Esophagus (tissue), 2 donors: ENCODE measurements at regions not wholly inside any gene's neighbourhood (a gene's known extent, or its start where the extent isn't known, plus 50 kb on each side); places are given as distances from the start of the nearest gene placed in this dataset.

ENCODE experiments used
- H3K27ac ChIP-seq, 2 donors: one replicate each; pipeline ENCODE4 v1.5.1; 2013; ENCODE audit warnings: low read depth in 2 of 2, mild to moderate bottlenecking in 2 of 2, inconsistent platforms in 1 of 2, low read length in 1 of 2, moderate library complexity in 1 of 2
- H3K27me3 ChIP-seq, 2 donors: one replicate each; pipeline ENCODE4 v1.6.1; 2013; ENCODE audit warnings: low read length in 2 of 2, control low read depth in 1 of 2, mild to moderate bottlenecking in 1 of 2; ENCODE audit not compliant: insufficient read depth in 2 of 2, control insufficient read depth in 1 of 2
- H3K36me3 ChIP-seq, 2 donors: one replicate each; pipeline ENCODE4 v1.6.1; 2013; ENCODE audit warnings: low read length in 1 of 2; ENCODE audit not compliant: control insufficient read depth in 2 of 2, insufficient read depth in 2 of 2
- H3K4me1 ChIP-seq, 2 donors: one replicate each; pipeline ENCODE4 v1.6.1; 2013; ENCODE audit warnings: low read length in 1 of 2; ENCODE audit not compliant: control insufficient read depth in 2 of 2, insufficient read depth in 2 of 2
- H3K4me3 ChIP-seq, 2 donors: one replicate each; pipeline ENCODE4 v1.5.1; 2013; ENCODE audit warnings: low read length in 2 of 2, mild to moderate bottlenecking in 2 of 2, low read depth in 1 of 2, moderate library complexity in 1 of 2
- H3K9me3 ChIP-seq, 2 donors: one replicate each; pipeline ENCODE4 v1.6.1; 2013; ENCODE audit warnings: mild to moderate bottlenecking in 2 of 2, low read depth in 1 of 2, low read length in 1 of 2, moderate library complexity in 1 of 2; ENCODE audit not compliant: control insufficient read depth in 2 of 2, insufficient read depth in 1 of 2
- WGBS, 2 donors: extraction: QIAGEN DNeasy Blood & Tissue Kit; methylation state at CpG; one replicate each; pipeline ENCODE4 v1.1.7; 2013; 5-methylcytosine and 5-hydroxymethylcytosine counted together
- donor health status: healthy with polysubstance abuse.
- donor health status: Bipolar disorder and iron deficiency.

GRCh38 chr4:18847249-18847890, 825.8 kb upstream of the LCORL start:
- WGBS, 2 donors: 49 to 62% methylated on average over 5 of the region's 5 CpGs
- Histone ChIP-seq H3K27ac (no peak overlapping the region), H3K27me3 (no peaks in the 10 kb centered on the region), H3K9me3 (peaks cover 0 to 1% of the 10 kb centered on the region in 2 donors), H3K4me1 (no peaks in the 10 kb centered on the region), H3K36me3 (no peaks in the 10 kb centered on the region), H3K4me3 (no peak overlapping the region)

- no peak overlapping the region for H3K27ac ChIP-seq
- no peaks in the 10 kb centered on the region for H3K4me1 ChIP-seq
- peaks cover 0 to 6% of the 10 kb centered on the region in 2 donors for H3K9me3 ChIP-seq
- no peaks in the 10 kb centered on the region for H3K36me3 ChIP-seq
- no peak overlapping the region for H3K4me3 ChIP-seq
- no peaks in the 10 kb centered on the region for H3K27me3 ChIP-seq
- WGBS, 2 donors: 83 to 92% methylated on average over 1 of the region's 1 CpG
Measured at GRCh38 chr4:18846313-18846712, 824.8 kb upstream of the LCORL start.

GRCh38 chr4:18844726-18845125, 823.2 kb upstream of the LCORL start:
- H3K27ac ChIP-seq: no peak overlapping the region
- 50 to 65% methylated on average over 1 of the region's 1 CpG for WGBS, 2 donors
- H3K4me3 ChIP-seq: no peak overlapping the region
- H3K36me3 ChIP-seq: no peaks in the 10 kb centered on the region
- H3K27me3 ChIP-seq: no peaks in the 10 kb centered on the region
- peaks cover 0 to 6% of the 10 kb centered on the region in 2 donors for H3K9me3 ChIP-seq
- H3K4me1 ChIP-seq: no peaks in the 10 kb centered on the region

- 74 to 90% methylated on average over 5 of the region's 5 CpGs for WGBS, 2 donors
- Histone ChIP-seq H3K27me3 (no peaks in the 10 kb centered on the region), H3K36me3 (no peaks in the 10 kb centered on the region), H3K27ac (no peak overlapping the region), H3K4me3 (no peak overlapping the region), H3K4me1 (no peaks in the 10 kb centered on the region), H3K9me3 (peaks cover 0 to 6% of the 10 kb centered on the region in 2 donors)
Measured at GRCh38 chr4:18842431-18842830, 820.9 kb upstream of the LCORL start.

GRCh38 chr4:18840481-18840880, 818.9 kb upstream of the LCORL start:
- no peaks in the 10 kb centered on the region for H3K27me3 ChIP-seq
- WGBS, 2 donors: 75 to 76% methylated on average over 3 of the region's 3 CpGs
- peaks cover 0 to 6% of the 10 kb centered on the region in 2 donors for H3K9me3 ChIP-seq
- no peak overlapping the region for H3K27ac ChIP-seq
- H3K4me3 ChIP-seq: no peak overlapping the region
- H3K36me3 ChIP-seq: no peaks in the 10 kb centered on the region
- H3K4me1 ChIP-seq: no peaks in the 10 kb centered on the region

GRCh38 chr4:18816228-18816895, 794.8 kb upstream of the LCORL start:
- Histone ChIP-seq H3K27ac (no peak overlapping the region), H3K4me3 (no peak overlapping the region), H3K9me3 (no peaks in the 10 kb centered on the region), H3K4me1 (no peaks in the 10 kb centered on the region), H3K36me3 (no peaks in the 10 kb centered on the region), H3K27me3 (no peaks in the 10 kb centered on the region)
- 84 to 85% methylated on average over 4 of the region's 4 CpGs for WGBS, 2 donors

GRCh38 chr4:18815779-18816173, 794.2 kb upstream of the LCORL start:
- H3K36me3 ChIP-seq: no peaks in the 10 kb centered on the region
- WGBS, 2 donors: 85 to 88% methylated on average over 3 of the region's 3 CpGs
- H3K4me1 ChIP-seq: no peaks in the 10 kb centered on the region
- no peaks in the 10 kb centered on the region for H3K27me3 ChIP-seq
- no peaks in the 10 kb centered on the region for H3K9me3 ChIP-seq
- no peak overlapping the region for H3K4me3 ChIP-seq
- H3K27ac ChIP-seq: no peak overlapping the region

GRCh38 chr4:18815081-18815778, 793.7 kb upstream of the LCORL start:
- H3K36me3 ChIP-seq: no peaks in the 10 kb centered on the region
- no peak overlapping the region for H3K27ac ChIP-seq
- WGBS, 2 donors: 58 to 77% methylated on average over 3 of the region's 3 CpGs
- no peaks in the 10 kb centered on the region for H3K27me3 ChIP-seq
- no peaks in the 10 kb centered on the region for H3K9me3 ChIP-seq
- no peaks in the 10 kb centered on the region for H3K4me1 ChIP-seq
- no peak overlapping the region for H3K4me3 ChIP-seq

- Histone ChIP-seq H3K9me3 (no peaks in the 10 kb centered on the region), H3K4me3 (no peak overlapping the region), H3K36me3 (no peaks in the 10 kb centered on the region), H3K27ac (no peak overlapping the region), H3K4me1 (no peaks in the 10 kb centered on the region), H3K27me3 (no peaks in the 10 kb centered on the region)
Measured at GRCh38 chr4:18813771-18814170, 792.2 kb upstream of the LCORL start.
